ENCODE measurements at regions not wholly inside any gene's neighbourhood (a gene's known extent, or its start where the extent isn't known, plus 50 kb on each side); places are given as distances from the start of the nearest gene placed in this dataset.
A peak's percentile ranks its signal among the peaks of the same experiment; 100 is the strongest.
"Not testable (repeated sequence)": the region's sequence is repeated elsewhere in the genome, so short reads cannot be mapped to it uniquely, and the experiment has no call there.

DNA sequence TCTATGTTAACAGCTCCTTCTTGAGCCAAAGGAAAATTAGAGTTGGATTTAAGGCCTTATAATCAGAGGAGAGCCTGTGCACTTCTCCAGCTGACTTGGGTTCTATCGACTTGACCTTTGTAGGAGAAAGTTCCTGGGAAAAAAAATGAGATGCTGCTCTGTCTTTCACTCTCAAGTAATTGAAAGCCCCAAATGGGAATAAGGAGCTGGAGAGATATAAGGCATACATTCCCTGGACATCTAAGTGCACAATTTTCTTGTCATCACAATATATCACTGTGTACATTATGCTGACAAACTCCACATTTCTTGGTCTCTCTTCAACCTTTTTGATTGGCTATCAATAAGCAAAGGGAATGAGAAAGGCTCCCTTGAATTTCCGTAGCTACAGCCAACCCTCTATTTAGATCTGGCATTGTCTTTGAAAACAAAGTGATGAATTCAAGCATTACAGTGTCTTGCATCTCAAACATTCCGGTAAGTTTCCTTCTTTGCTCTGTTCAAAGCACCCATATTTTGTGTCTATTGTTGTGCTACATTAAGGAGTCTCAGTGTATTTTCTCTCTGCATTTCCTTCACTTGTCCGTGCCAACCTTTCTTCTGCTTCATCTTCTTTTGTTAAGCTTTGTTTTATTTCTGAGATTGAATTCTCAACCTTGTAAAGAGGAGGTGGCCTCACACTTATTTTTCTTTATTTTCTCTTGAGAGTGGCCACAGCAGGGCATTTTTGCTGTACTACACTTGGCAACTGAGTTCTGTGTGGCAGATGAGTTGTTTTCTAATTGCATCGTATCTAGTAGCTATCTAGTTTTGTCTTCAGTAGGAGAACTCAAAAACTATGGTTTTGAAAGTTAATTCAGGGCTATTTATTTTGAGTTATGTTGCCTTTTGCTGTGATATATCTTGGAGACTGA, 450.3 kb upstream of the MAN1A1 start:
- DNase-seq = peak; percentile 74

DNA sequence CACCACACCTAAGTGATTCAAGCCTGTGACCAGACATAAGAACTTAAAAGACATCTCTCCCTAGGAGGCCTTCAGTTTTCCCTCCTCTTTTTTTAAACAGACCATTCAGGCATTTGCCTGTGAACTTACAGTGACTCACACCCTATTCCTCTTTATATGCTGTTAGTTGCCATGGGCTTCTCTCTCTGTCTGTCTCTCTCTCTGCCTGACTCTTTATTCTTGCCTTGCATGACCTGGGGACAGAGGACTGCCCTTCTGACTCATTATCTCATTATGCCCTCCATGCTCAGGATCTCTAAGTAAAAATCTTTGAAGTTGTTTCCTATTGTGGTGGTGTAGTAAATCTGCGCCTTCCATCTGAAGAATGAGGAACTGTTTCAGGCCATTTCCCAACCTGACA, 442.2 kb upstream of the MAN1A1 start:
- DNase-seq = no peak

DNA sequence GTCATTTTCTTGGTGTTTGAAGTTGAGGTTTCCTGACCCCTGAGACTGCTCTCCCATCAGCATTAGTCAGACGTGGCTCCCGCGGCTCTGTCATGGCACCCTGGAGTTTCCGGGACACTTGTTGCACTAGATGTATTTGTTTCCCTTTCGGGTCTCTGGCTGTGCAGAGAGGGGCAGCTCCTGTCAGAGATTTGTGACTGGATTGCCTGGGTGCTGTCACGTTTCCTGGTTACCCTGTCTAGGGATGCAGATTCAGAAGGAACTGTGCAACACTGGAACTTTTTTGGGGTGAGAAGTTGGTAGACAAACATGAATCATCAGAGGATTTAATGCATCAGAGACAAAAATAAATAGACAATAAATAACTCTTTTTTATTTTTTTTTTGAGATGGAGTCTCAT, 431.8 kb upstream of the MAN1A1 start:
- DNase-seq = no peak

DNA sequence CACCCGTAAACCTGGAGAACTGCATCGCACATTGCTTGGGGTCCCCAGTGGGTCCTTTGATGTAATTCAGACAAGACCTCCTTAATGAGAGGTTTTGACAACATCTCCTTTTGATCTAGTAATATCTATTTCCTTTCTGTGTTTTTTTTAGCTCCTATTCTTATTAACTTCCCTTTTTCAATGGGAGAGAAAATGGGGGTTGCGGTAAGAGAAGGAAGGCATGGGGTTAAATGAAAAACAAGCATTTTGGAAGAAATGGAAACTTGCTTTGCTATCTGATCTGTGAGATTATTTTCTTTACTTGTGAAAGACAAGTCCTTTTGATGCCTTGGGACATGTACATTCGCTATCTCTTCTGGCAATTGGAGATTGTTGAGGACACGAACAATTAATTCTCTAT, 418.6 kb upstream of the MAN1A1 start:
- no peak for DNase-seq

DNA sequence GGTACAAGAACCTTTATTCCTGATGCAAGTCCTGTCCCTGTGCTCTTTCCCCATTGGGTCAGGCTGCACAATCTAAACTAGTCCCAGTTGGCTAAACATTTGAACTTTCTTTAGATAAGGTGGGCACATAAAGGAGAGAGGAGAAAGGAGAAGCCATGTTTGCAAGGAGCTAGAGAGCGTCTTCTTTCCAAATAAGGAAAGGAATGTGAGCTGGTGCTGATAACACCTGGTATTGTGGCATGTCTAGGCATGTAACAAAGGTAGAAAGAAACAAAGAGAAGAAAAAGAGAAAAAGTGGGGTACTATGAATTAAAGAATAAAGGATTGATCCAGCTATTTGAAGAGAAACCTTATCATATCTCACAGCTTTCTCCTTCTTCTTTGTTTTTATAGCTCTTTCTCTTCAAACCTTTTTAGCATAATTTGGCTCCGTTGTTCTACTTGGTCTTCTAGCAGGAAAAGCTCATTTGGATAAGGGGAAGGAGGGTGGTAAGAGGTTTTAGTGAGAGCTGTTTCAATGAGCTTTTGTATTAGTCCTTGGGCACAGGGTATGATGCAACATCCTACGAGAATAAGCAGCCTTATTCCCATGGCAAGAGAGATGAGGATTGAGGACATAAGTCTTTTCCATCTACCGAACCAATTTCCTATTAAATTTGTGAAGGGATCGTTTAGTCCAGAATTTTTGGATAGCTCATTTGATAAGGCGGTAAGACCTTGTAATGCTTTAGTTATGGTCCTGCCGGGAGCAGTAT, 415.5 kb upstream of the MAN1A1 start:
- no peak for DNase-seq

DNA sequence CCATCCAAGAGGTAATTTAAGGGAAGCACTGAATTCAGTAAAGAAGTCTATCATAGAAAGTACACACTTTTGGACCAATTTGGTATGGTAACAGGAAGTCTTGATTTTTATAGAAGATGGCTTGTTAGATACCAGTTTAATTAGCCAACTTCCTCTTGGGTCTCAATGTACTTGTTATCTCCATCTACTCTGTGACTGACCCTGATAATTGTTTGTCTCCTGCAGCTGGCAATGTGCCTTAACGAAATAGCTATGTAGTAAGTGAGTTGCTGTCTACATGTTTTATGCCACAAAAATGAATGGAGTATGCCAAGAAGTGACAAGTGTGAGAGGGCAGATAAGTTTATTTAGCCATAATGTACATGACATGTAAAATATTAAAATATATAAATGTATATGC, 410.5 kb upstream of the MAN1A1 start:
- DNase-seq = no peak

DNA sequence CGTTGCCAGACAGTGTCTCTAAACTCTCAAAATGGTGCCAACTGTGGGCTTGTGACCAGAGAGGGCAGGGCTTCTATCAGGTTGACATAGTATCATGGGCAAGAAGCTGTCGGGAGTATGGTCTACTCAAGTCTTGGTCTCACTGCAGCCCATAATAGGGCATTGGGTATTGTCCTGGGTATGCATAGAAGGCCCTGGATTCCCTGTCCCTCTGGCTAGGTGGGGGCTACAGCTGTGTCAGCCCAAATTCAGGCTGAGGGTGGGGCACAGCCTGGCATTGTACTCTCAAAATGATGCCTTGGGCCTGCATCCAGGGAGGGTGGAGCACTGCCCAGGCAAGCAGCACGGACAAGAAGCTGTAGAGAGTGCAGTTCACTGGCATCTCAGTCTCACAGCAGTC, 408.8 kb upstream of the MAN1A1 start:
- no peak for DNase-seq

DNA sequence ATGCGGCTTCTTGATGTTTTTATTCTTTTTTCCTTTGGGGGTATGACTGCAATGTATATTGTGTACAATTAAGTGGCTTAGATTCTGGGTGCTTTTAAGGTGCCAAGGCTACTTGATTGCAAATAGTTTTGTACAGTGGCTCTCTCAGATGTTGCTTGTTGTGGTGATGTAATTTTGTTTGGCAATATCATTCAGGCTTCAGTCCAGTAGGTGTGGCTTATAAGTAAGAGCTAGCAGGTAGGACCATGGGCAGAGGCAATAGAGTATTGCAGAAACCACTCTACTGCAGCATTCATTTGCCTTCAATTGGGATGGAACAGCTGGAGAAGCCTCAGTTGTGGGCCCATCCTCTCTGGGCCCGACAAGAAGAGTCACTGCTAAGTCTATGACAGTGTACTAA, 407.9 kb upstream of the MAN1A1 start:
- no peak for DNase-seq

DNA sequence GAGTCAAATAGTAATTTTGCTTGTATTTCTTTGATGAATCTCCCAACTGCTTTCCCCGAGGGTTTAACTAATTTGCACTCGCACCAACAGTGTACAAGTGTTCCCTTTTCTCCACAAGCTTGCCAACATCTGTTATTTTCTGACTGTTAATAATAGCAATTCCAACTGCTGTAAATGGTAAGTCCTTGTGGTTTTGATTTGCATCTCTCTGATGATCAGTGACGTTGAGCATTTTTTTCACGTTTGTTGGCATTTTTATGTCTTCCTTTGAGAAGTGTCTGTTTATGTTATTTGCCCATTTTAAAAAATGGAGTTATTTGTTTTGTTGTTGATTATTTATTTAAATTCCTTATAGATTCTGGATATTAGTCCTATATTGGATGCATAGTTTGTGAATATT, 399.8 kb upstream of the MAN1A1 start:
- peak; percentile 73 for DNase-seq

DNA sequence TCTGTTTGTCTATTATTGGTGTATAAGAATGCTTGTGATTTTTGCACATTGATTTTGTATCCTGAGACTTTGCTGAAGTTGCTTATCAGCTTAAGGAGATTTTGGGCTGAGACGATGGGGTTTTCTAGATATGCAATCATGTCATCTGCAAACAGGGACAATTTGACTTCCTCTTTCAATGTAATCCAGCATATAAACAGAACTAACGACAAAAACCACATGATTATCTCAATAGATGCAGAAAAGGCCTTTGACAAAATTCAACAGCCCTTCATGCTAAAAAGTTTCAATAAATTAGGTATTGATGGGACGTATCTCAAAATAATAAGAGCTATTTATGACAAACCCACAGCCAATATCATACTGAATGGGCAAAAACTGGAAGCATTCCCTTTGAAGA, 399.0 kb upstream of the MAN1A1 start:
- DNase-seq = not testable (repeated sequence)

DNA sequence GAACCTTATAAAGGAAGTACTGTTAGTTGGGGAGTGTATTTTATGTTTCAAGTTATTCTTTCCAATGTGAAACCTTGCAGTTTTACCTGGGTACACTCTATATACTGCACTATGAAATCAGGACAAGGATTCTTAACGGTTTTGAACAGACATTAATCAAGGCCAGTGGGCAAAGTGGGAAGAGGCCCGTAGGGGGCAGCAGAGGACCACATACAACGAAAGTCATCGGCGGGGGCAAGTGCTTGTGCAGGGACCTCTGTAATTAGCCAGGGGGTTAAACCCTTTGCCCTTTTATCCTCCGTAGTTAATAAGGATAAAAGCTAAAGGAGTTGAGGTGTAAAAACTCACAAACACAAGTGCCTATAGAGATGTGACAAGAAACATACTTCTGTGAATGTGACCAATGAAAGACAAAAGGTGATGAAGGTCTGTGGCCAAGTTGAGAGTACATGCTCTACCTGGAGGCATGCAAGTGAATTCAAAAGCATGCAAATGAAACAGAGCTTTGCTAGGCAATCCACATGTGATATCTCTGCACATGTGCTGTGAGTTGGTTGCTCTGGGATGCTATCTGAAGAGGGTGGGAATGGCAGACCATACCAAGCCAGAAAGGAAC, 392.7 kb upstream of the MAN1A1 start:
- no peak for DNase-seq

DNA sequence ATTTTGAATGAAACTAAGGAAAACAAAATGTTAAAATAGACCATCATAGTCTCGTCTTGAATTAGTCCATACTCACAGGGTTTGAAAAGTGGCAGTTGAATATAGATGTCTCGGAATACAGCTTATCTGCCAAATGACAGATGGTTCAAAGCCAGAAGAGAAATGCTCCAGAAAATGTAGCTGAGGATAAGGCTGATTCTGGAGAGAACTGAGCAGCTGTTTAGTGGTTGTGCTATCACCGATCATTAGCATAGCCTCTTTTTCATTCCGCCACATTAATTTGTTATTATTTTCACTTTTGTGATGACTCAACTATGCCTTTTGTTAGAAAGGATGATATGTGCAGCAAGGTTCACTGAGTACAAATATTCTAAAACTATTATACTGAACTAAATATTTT, 390.2 kb upstream of the MAN1A1 start:
- DNase-seq = no peak

DNA sequence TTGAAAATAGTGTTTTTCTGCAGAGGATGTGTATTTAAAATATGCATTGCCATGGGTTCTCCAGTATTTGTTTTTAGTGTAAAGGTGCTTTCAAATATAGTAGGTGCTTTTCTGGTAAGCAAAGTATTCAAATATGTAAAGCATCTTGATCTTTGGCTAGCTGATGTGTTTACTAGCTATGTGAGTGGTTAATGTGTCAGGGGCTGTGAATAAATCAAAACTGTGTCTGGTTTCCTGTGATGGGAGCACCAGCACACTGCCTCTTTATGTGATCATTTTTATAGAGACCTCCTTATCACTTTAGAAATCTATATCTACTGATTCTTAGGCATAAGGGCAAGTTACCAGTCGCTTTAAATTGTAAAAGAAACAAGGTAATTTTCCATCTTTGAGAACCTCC, 388.9 kb upstream of the MAN1A1 start:
- no peak for DNase-seq

DNA sequence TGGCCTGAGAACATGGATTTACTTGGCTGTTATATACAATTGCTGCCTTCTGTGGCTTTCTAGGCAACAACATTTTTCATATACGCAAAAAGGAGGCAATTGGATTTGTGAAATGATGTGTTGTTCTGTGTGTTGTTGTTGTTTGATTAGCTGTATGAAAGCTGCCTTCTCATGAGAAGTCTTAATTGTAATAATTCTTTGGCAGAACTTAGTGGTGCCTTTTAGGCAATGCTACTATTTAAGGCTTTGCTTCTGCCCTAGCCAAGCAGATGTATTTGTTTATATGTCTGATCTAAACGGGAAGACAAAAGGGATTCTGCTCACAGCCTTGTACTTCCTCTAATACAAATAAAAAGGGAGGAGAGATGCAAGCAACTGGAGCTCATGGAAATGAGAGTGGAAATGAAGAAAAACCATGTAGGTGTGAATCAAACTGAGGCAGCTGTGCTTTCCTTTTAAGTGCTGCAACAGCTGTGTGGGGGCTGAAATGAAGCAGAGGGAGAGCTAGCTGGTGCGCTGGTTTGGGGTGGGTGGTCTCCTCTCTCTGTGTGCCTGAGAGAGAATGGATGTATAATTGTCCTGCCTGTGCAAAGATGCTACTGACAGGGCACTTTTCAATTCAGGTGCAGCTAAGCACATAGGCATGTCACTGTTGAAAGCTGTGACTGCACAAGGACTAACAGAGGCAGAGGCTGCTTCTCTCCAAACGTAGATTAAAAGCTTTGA, 386.9 kb upstream of the MAN1A1 start:
- DNase-seq = peak; percentile 18

DNA sequence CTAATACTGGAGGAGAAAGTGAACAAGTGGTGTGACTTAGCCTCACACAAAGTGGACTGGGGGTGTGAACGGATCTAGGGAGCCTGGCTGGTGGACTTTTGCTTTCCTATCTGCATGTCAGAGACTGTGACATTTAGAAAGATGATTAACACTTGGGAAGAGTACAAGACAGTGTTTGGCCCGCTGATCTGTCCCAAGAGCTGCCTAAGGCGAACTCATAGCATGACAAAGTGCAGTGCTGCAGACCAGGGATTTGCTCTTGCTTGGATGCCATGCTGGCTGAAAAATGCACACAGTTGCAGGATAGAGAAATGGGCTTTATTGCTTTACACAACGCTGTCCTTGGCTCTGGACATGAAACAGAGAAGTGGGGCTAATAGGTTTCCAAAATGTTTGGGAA, 386.0 kb upstream of the MAN1A1 start:
- DNase-seq = no peak

DNA sequence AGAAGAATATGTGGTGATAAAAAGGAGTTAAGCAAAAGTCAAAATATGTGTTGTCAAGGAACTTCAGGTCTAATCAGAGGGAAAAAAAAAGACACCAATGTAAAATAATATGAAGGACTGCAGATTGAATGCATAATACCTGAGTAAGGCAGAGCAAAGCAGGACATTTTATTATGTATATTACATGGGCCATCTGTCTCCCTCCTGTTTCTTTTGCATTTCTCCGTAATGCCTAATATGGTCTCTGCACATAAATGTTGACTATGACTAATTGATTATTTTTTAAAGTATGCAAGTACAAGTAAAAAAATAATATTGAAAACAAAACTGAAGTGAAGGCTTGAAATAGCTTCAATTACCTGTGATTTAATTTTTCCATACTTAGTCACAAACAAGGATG, 384.7 kb upstream of the MAN1A1 start:
- DNase-seq = no peak

DNA sequence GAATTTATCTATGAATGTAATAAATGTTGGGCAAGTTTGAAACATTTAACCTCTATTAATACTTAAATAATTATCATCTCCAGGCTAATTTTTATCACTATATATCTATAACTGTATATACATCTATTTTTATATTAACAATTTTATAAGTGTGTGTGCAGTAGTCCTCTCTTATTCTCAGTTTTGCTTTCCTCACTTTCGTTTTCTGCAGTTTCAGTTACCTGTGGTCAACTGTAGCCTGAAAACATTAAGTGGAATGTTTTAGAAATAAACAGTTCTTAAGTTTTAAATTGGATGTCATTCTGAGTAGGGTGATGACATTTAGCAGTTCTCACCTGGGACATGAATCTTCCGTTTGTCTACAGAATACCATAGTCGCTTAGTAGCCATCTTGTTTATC, 379.4 kb upstream of the MAN1A1 start:
- no peak for DNase-seq

DNA sequence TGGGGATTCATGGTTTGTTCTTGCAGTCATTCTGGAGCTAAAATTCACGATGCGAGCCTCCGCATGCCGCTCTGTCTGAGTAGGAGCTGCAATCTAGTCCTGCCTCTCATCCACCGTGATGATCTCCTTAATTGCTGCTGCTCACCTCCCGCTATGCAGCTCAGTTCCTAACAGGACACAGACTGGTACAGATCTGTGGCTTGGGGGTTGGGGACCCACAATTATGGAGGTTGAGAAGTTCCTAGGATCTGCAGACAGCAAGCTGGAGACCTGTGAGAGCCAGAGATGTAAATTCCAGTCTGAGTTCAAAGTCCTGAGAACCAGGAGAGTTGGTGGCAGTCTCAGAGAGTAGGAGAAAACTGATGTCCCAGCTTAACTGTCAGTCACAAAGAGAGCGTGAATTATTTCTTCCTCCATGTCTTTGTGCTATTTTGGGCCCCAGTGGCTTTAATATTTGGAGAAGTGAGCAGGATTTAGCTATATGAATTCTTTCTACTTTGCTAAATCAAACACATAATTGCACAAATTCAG, 378.7 kb upstream of the MAN1A1 start:
- DNase-seq = no peak

DNA sequence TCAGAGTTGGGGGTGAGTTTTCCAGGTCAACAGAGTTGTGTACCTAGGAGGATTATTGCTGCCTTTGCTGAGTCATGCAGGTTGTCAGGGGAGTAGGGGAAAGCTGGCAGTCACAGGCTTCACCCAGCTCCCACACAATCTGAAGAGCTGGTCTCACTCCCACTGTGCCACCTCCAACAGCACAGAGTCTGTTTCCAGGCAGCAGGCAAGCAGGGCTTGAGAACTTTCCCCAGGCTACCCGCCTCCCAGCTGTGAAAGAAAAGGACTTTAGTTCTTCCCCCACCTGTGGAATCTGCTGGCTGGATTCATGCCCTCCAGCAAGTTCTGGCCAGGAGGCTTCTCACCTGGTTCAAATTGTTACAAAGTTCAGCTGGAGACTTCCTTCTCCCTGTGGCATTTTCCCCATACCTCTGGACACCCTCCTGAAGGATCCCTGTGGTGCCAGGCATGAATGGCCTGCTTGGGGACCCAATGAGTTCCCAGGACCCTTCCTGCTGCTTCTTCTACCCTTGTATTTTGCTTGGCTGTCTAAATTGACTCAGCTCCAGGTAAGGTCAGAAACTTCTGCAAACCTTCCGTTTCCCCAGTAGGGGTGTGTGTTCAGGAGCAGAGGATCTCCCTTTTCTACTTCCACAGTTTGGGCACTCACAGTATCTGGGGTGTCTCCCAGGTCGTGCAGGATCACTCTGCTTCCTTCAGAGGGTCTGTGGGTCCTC, 378.1 kb upstream of the MAN1A1 start:
- DNase-seq = no peak

DNA sequence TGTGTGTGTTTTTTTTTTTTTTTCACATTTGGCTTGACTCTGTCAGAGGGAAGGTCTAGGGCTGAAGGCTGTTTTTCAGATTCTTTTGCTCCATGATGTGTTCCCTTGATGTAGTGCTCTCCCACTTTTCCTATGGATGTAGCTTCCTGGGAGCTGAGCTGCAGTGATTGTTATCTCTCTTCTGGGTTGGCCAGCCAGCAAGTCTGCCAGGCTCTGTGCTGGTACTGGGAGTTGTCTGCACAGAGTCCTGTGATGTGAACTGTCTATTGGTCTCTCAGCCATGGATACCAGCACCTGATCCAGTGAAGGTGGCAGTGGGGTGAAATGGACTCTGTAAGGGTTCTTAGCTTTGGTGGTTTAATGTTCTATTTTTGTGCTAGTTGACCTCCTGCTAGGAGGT, 377.4 kb upstream of the MAN1A1 start:
- DNase-seq = not testable (repeated sequence)

DNA sequence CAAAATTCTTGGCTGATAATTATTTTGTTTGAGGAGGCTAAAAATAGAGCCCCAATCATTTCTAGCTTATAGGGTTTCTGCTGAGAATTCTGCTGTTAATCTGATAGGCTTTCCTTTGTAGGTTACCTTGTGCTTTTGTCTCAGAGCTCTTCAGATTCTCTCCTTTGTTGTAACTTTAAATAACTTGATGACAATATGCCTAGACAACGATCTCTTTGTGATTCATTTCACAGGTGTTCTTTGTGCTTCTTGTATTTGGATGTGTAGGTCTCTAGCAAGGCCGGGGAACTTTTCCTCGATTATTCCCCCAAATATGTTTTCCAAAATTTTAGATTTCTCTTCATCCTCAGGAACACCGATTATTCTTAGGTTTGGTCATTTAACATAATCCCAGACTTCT, 376.5 kb upstream of the MAN1A1 start:
- no peak for DNase-seq

DNA sequence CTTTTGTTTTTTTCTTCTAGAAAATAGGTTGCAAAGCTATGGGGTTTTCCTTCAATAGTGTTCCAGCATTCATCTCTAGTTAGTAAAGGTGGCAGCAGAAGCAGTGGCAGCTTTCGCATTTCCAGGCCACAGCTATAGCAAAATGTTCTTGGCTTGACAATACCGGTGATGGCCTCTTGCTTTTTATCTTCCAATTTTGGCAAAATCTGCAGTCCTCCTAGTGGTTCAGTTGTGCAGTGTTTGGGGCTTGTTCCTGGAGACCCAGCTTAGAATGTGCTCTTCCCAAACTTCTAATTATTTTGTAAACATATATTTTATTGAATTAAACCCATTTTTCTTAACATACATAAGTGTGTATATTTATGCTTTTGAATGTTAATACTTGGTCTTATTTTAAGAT, 370.6 kb upstream of the MAN1A1 start:
- DNase-seq = no peak
